Neuron (in vitro differentiated cells): ENCODE measurements at regions not wholly inside any gene's neighbourhood (a gene's known extent, or its start where the extent isn't known, plus 50 kb on each side); places are given as distances from the start of the nearest gene placed in this dataset.
A peak's percentile ranks its signal among the peaks of the same experiment; 100 is the strongest.

Experiments used
- H2AFZ ChIP-seq: one replicate; pipeline ENCODE4 v1.6.1; 2013; ENCODE audit warnings: low read depth, mild to moderate bottlenecking, inconsistent platforms, low read length, moderate library complexity
- H3K27me3 ChIP-seq: one replicate; pipeline ENCODE4 v1.6.1; 2013; ENCODE audit warnings: low read length; ENCODE audit not compliant: insufficient read depth
- H3K36me3 ChIP-seq: one replicate; pipeline ENCODE4 v1.6.1; 2013; ENCODE audit warnings: low read length; ENCODE audit not compliant: insufficient read depth
- H3K4me1 ChIP-seq: one replicate; pipeline ENCODE4 v1.6.1; 2013; ENCODE audit warnings: low read length; ENCODE audit not compliant: insufficient read depth
- H3K4me3 ChIP-seq: 2 replicates; pipeline ENCODE4 v1.5.1; 2013; ENCODE audit warnings: mild to moderate bottlenecking, low read length, moderate library complexity
- H3K9me3 ChIP-seq: one replicate; pipeline ENCODE4 v1.6.1; 2013; ENCODE audit warnings: low read length

DNA sequence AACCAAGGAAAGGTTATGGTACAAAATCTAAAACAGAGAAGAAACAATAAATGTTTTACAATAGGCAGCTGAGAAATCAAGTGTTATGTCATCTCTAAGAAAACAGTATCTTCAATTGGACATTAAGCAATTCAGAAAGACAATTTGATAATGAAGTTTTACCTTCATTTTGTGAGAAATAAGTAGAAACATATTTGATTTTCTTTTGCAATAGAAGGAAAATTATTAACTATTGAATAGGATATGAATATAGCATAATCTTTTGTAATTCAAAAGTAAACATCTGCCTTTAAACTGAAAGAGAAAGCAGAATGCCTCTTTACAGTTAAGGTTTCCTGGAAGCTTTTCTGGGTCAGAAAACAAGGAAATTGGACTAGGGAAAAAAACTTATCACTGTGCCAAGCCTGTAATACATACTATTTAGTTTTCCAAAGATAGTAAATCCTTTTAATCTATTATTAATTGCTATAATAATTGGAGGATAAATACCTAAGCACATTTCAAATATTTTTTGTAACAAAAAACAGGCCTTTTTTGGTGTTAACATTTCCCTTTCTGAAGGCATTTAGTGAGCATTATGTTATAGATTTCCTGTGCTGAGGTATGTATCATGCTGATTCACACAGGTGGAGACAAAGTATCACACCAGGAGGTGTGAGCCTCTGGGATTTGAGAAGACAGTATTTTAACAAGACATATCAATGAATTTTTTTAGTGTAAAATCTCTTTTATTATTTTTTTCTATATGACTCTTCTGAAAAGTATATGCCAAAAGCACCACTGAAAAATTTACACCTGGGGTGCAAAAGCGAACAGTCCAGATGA is 947.0 kb upstream of the CDH2 start:
- Histone ChIP-seq H3K4me1 (no peaks in the 10 kb centered on the region), H3K9me3 (no peaks in the 10 kb centered on the region), H3K27me3 (no peaks in the 10 kb centered on the region), H3K4me3 (no peak overlapping the region), H2AFZ (no peak overlapping the region), H3K36me3 (no peaks in the 10 kb centered on the region)

- no peaks in the 10 kb centered on the region for H3K27me3 ChIP-seq
- no peak overlapping the region for H2AFZ ChIP-seq
- H3K4me1 ChIP-seq, result no peaks in the 10 kb centered on the region
- no peak overlapping the region for H3K4me3 ChIP-seq
- H3K36me3 ChIP-seq, result no peaks in the 10 kb centered on the region
- no peaks in the 10 kb centered on the region for H3K9me3 ChIP-seq
Observed at GRCh38 chr18:29104671-29105070, 927.7 kb upstream of the CDH2 start.

GRCh38 chr18:29104227-29104626 is 927.3 kb upstream of the CDH2 start:
- no peaks in the 10 kb centered on the region for H3K36me3 ChIP-seq
- no peak overlapping the region for H3K4me3 ChIP-seq
- H3K27me3 ChIP-seq, result no peaks in the 10 kb centered on the region
- H3K4me1 ChIP-seq, result no peaks in the 10 kb centered on the region
- no peak overlapping the region for H2AFZ ChIP-seq
- H3K9me3 ChIP-seq, result no peaks in the 10 kb centered on the region

DNA sequence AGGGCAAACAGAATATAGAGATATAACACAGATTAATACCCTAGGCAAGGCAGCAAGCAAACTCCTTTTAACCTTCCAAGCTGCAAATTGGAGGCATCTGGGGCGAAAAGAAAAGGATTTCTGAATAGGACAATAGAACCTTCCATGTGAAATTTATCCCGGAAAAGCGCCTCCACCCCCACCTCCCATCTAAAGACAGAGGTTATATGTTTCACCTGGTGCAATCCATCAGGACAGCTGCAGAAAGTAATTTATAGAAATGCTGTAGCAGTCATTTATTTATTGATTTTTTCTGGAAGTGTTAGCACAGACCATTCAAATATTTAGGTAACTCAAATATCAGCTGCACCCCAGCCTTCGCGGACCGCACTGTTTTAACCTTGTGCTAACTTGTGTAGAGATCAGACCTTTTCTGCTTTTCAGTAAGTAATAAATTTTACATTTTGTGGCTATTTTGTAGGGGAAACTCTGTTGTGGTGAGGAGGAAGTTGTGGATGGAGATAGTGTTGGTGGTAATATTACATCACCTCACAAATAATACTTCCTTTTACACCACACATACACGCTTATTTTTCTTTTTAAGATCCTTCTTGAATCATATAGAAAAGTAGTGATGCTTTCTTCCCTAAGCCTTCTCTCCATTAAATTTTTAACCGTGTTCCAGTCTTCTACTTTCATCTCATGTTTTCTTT is 919.3 kb upstream of the CDH2 start:
- Histone ChIP-seq H3K36me3 (no peaks in the 10 kb centered on the region), H2AFZ (no peak overlapping the region), H3K4me1 (no peaks in the 10 kb centered on the region), H3K27me3 (no peaks in the 10 kb centered on the region), H3K4me3 (no peak overlapping the region), H3K9me3 (no peaks in the 10 kb centered on the region)

GRCh38 chr18:29087616-29088246 is 910.8 kb upstream of the CDH2 start:
- H3K36me3 ChIP-seq, result no peaks in the 10 kb centered on the region
- H3K4me3 ChIP-seq, result no peak overlapping the region
- no peaks in the 10 kb centered on the region for H3K4me1 ChIP-seq
- H2AFZ ChIP-seq, result no peak overlapping the region
- H3K27me3 ChIP-seq, result no peaks in the 10 kb centered on the region
- no peaks in the 10 kb centered on the region for H3K9me3 ChIP-seq

DNA sequence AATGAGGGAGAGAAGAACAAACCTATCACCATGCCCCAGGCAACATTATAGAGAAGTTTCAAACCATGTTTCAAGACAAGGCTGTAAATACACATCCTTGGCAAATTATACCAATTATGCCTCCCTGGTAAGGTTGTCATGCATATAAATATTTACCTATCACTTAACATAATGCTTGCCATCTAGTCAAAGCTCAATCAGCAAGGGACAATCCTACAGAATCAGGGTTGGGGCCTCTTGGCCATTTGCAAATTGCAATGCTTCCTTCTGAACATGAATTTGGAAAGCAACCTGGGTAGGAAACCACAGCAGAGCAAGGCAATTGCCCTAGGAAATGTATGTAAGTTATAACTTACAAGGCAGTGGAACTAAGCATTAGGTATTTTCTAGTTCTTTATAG is 907.2 kb upstream of the CDH2 start:
- Histone ChIP-seq H3K4me3 (no peak overlapping the region), H3K36me3 (no peaks in the 10 kb centered on the region), H3K4me1 (peaks cover 10% of the 10 kb centered on the region), H2AFZ (no peak overlapping the region), H3K27me3 (no peaks in the 10 kb centered on the region), H3K9me3 (no peaks in the 10 kb centered on the region)

DNA sequence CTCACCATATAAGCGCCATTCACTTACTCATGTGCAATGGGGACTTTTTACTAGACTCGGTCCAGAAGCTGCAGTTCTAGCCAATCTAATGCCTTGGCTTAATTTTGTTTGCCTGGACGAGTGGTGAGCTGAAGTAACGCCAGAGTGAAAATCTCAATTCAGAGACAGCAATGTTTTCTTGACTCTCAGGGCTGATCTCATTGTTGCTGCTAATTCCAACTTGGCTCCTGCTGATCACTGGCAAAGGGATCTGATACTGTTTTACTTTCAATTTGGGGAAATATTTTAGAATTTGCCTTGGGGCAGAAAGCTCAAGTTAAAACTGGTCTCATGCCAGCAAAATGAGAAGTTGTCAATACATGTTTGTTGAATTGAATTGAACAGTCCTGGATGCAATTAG is 906.6 kb upstream of the CDH2 start:
- Histone ChIP-seq H3K4me3 (no peak overlapping the region), H3K9me3 (no peaks in the 10 kb centered on the region), H2AFZ (no peak overlapping the region), H3K27me3 (no peaks in the 10 kb centered on the region), H3K36me3 (no peaks in the 10 kb centered on the region), H3K4me1 (peaks cover 10% of the 10 kb centered on the region)

- no peaks in the 10 kb centered on the region for H3K36me3 ChIP-seq
- no peaks in the 10 kb centered on the region for H3K27me3 ChIP-seq
- peaks cover 10% of the 10 kb centered on the region for H3K4me1 ChIP-seq
- peak overlapping the region; percentile 48 for H2AFZ ChIP-seq
- no peak overlapping the region for H3K4me3 ChIP-seq
- no peaks in the 10 kb centered on the region for H3K9me3 ChIP-seq
Observed at GRCh38 chr18:29080946-29081345, 904.0 kb upstream of the CDH2 start.

DNA sequence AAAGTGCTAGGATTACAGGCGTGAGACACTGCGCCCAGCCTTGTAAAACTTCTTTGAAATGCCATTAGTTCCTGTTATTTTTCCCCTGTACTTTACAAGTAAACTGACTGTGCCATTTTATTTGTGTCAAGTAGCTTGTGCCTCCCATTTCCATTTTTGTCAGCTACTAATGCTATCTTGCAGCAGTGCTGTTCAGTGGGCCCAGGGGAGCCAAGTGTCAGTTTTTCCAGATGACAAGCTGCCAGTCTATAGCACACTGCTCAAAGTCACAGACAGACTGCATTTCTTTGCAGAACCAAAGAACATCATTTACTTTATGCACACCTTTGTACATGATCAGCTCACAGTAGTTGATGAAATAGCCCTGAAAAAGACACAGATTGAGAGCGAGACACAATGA is 901.3 kb upstream of the CDH2 start:
- no peak overlapping the region for H2AFZ ChIP-seq
- no peaks in the 10 kb centered on the region for H3K27me3 ChIP-seq
- H3K36me3 ChIP-seq, result no peaks in the 10 kb centered on the region
- H3K4me3 ChIP-seq, result no peak overlapping the region
- H3K4me1 ChIP-seq, result peaks cover 10% of the 10 kb centered on the region
- no peaks in the 10 kb centered on the region for H3K9me3 ChIP-seq

GRCh38 chr18:29077344-29077743 is 900.4 kb upstream of the CDH2 start:
- Histone ChIP-seq H3K27me3 (no peaks in the 10 kb centered on the region), H2AFZ (no peak overlapping the region), H3K9me3 (no peaks in the 10 kb centered on the region), H3K4me1 (peaks cover 10% of the 10 kb centered on the region), H3K4me3 (no peak overlapping the region), H3K36me3 (no peaks in the 10 kb centered on the region)

DNA sequence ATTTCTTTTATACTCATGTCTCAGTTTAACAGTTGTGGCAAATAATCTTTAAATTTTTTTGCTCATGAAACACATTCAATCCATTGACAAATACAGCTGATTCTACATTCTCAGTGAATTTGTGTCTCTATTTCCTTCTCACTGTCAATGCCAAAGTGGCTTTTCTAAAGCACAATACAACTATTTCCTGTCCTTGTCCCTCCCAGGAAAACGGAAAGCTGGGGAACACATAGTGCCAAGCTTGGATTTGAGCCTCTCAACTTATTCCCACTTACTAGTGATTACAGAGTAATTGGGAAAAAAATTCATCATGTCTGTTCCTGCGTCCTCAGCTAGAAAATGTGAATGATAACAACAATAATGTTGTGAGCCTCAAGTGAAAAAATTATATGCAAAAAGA is 899.7 kb upstream of the CDH2 start:
- no peaks in the 10 kb centered on the region for H3K36me3 ChIP-seq
- no peaks in the 10 kb centered on the region for H3K9me3 ChIP-seq
- H2AFZ ChIP-seq, result no peak overlapping the region
- peaks cover 10% of the 10 kb centered on the region for H3K4me1 ChIP-seq
- H3K4me3 ChIP-seq, result no peak overlapping the region
- H3K27me3 ChIP-seq, result no peaks in the 10 kb centered on the region

- H3K4me1 ChIP-seq, result no peaks in the 10 kb centered on the region
- H3K4me3 ChIP-seq, result no peak overlapping the region
- no peaks in the 10 kb centered on the region for H3K9me3 ChIP-seq
- no peaks in the 10 kb centered on the region for H3K27me3 ChIP-seq
- H2AFZ ChIP-seq, result no peak overlapping the region
- H3K36me3 ChIP-seq, result no peaks in the 10 kb centered on the region
Observed at GRCh38 chr18:29074147-29074546, 897.2 kb upstream of the CDH2 start.

- H3K9me3 ChIP-seq, result no peaks in the 10 kb centered on the region
- H3K4me3 ChIP-seq, result no peak overlapping the region
- H3K36me3 ChIP-seq, result no peaks in the 10 kb centered on the region
- H3K4me1 ChIP-seq, result no peaks in the 10 kb centered on the region
- H3K27me3 ChIP-seq, result no peaks in the 10 kb centered on the region
- H2AFZ ChIP-seq, result no peak overlapping the region
Observed at GRCh38 chr18:29071869-29072268, 894.9 kb upstream of the CDH2 start.
